PFSK-1 (cell line): ENCODE measurements at regions not wholly inside any gene's neighbourhood (a gene's known extent, or its start where the extent isn't known, plus 50 kb on each side); places are given as distances from the start of the nearest gene placed in this dataset.

Experiments
- FOXP2 ChIP-seq: optimal IDR thresholded peaks from 2 replicates; pipeline ENCODE3; 2011; ENCODE audit warnings: borderline replicate concordance, control low read depth, inconsistent platforms; ENCODE audit not compliant: insufficient read depth; ENCODE audit errors: extremely low read length, extremely low read depth
- POLR2AphosphoS5 ChIP-seq: IDR thresholded peaks from 2 replicates; pipeline ENCODE4 v1.6.1; 2012; ENCODE audit warnings: low read depth, mild to moderate bottlenecking, control low read depth, low read length, moderate library complexity
- SIN3A ChIP-seq: IDR thresholded peaks from 2 replicates; pipeline ENCODE4 v1.6.1; 2012; ENCODE audit warnings: mild to moderate bottlenecking, low read length, moderate library complexity, borderline replicate concordance; ENCODE audit not compliant: insufficient read depth
- TAF1 ChIP-seq: IDR thresholded peaks from 2 replicates; pipeline ENCODE4 v1.6.1; 2012; ENCODE audit warnings: low read length, control low read depth, borderline replicate concordance; ENCODE audit not compliant: insufficient read depth
- TF ChIP-seq, protein P1 (sequence below), 2 experiments: IDR thresholded peaks; 2 replicates each; pipeline versions ENCODE4 v1.6.1 to v1.8.0; 2011 to 2012; ENCODE audit warnings: low read depth in 2 of 2, low read length in 2 of 2, control low read depth in 1 of 2, inconsistent platforms in 1 of 2, mild to moderate bottlenecking in 1 of 2, moderate library complexity in 1 of 2; ENCODE audit not compliant: insufficient read depth in 1 of 2

DNA sequence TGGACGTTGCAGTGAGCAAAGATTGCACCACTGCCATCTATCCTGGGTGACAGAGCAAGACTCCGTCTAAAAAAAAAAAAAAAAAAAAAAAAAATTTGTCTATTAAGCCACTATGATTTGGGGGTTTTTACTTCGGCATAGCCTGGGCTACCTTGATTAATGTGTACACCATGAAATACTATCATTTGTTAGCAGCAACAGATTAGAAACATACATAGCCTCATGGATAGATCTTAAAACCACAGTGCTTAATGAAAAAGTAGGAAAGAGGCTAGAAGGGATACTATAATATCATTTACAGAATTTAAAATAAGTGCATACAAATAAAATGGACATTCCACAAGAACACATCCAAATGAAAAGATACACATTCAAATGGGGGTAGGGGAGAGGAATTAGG lies 77.3 kb upstream of the IL6 start:
- TF ChIP-seq TAF1 (no peak), FOXP2 (no peak), POLR2AphosphoS5 (no peak), SIN3A (no peak)
- TF ChIP-seq, protein P1, sequence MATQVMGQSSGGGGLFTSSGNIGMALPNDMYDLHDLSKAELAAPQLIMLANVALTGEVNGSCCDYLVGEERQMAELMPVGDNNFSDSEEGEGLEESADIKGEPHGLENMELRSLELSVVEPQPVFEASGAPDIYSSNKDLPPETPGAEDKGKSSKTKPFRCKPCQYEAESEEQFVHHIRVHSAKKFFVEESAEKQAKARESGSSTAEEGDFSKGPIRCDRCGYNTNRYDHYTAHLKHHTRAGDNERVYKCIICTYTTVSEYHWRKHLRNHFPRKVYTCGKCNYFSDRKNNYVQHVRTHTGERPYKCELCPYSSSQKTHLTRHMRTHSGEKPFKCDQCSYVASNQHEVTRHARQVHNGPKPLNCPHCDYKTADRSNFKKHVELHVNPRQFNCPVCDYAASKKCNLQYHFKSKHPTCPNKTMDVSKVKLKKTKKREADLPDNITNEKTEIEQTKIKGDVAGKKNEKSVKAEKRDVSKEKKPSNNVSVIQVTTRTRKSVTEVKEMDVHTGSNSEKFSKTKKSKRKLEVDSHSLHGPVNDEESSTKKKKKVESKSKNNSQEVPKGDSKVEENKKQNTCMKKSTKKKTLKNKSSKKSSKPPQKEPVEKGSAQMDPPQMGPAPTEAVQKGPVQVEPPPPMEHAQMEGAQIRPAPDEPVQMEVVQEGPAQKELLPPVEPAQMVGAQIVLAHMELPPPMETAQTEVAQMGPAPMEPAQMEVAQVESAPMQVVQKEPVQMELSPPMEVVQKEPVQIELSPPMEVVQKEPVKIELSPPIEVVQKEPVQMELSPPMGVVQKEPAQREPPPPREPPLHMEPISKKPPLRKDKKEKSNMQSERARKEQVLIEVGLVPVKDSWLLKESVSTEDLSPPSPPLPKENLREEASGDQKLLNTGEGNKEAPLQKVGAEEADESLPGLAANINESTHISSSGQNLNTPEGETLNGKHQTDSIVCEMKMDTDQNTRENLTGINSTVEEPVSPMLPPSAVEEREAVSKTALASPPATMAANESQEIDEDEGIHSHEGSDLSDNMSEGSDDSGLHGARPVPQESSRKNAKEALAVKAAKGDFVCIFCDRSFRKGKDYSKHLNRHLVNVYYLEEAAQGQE (IDR thresholded peaks at IDR 0.05; ENCODE audit: insufficient read depth in 1 of 2, low read depth in 2 of 2, low read length in 2 of 2), result no peak

DNA sequence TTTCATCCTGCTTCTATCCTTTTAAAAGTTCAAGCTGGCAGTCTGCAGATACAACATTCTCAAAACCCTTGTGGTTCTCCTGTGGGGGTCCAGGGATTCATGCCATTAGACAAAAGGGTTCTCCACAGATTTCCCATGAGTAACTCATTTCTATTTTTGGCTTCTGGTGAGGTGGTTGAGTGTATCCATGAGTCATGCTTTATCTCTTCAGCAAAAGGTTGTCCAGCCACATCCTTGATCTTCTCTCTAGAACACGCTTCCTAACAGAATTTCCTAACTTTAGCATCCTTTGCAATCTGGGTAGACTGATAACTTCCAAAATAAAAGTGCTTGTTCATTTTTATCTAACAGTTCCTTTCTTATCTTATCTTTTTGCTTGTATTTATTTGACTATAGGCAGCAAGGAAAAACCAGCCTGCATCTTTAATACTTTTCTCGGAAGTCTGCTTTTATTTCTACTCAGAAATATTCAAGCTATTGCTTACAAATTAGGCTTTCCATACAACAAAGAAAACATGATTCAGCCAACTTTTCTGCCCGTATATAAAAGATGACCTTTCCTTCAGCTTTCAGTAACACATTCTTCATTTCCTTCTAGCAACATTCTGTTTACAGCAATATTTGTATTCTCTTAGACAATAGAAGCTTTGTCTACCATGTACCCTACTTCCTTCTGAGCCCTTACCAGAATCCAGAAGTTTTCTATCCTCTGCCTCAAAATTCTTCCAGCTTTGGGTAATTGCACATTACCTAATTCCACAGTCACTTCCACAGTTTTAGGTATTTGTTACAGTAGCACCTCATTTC lies 79.3 kb upstream of the IL6 start:
- TF ChIP-seq TAF1 (no peak), FOXP2 (no peak), SIN3A (no peak)

DNA sequence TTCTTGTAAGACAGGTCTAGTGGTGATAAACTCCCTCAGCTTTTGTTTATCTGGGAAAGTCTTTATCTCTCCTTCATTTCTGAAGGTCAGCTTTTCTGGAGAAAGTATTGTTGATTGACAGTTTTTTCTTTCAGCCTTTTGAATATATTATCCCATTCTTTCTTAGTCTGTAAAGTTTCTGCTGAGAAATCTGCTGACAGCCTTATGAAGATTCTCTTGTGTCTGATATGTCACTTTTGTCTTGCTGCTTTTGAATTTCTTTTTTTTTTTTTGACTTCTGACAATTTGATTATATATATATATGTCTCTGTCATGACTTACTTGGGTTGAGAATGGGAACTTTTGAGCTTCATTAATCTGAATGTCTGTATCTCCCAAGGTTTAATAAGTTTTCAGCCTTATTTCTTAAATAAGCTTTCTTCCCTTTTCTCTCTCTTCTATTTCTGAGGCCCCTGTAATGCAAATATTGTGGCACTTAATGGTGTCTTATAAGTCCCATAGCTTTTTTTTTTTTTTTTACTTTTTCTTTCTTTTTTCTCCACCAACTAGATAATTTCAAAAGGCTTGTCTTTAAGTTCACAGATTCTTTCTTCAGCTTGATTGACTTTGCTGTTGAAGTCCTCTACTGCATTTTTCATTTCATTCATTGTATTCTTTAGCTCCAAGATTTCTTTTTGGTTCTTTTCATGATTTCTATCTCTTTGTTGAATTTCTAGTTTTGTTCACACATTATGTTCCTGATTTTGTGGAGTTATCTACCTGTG lies 81.4 kb upstream of the IL6 start:
- no peak for TF ChIP-seq FOXP2
- no peak for TF ChIP-seq TAF1
- TF ChIP-seq, protein P1 (IDR thresholded peaks at IDR 0.05; ENCODE audit: insufficient read depth in 1 of 2, low read depth in 2 of 2, low read length in 2 of 2), result no peak
- no peak for TF ChIP-seq SIN3A
- TF ChIP-seq POLR2AphosphoS5, result no peak

DNA sequence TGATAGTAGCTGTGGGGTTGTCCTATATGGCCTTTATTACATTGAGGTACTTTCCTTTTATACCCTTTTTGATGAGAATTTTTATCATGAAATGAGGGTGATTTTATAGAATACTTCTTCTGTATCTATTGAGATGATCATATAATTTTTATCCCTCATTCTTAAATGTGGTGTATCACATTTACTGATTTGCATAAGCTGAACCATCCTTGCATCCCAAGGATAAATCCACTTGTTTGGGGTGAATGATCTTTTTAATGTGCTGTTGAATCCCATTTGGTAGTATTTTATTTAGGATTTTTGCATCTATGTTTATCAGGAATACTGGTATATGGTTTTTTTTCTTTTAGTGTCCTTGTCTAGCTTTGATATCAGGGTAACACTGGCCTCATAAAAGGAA lies 84.5 kb upstream of the IL6 start:
- TF ChIP-seq POLR2AphosphoS5 (no peak), FOXP2 (no peak), TAF1 (no peak)
- TF ChIP-seq, protein P1 (IDR thresholded peaks at IDR 0.05; ENCODE audit: insufficient read depth in 1 of 2, low read depth in 2 of 2, low read length in 2 of 2), result no peak

DNA sequence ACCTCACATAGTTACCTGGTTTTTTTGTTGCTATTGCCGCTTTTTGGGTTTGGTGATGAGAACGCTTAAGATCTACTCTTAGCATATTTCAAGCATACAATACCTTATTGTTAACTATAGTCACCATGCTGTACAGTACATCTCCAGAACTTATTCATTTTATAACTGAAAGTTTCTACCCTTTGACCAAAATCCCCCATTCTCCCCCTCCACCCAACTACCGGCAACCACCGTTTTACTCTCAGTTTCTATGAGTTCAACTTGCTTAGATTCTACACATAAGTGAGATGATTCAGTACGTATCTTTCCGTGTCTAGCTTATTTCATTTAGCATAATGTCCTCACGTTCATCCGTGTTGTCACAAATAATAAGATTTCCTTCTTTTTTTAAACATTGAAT lies 86.7 kb upstream of the IL6 start:
- no peak for TF ChIP-seq SIN3A

DNA sequence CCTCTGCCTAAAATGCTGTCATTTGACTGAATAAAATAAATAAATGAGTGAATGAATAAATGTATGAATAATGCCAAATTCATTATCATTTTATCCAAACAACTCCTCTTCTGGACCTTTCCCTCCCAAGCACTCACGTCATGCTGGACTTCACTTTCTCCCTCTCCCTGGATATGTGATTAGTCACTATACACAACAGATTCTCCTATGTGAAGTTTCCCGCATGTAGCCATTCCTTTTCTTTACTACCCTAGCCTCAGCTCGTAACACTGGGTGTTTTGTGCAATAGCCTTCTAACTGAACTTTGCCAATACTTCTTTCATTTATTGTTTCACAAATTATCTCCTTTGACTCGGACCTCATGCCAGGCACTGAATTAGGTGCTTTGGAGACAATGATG lies 87.6 kb upstream of the IL6 start:
- TF ChIP-seq FOXP2, result no peak
- no peak for TF ChIP-seq TAF1
- TF ChIP-seq, protein P1 (IDR thresholded peaks at IDR 0.05; ENCODE audit: insufficient read depth in 1 of 2, low read depth in 2 of 2, low read length in 2 of 2), result no peak
- TF ChIP-seq POLR2AphosphoS5, result no peak
- no peak for TF ChIP-seq SIN3A
